WTC11 (cell line): ENCODE measurements at regions not wholly inside any gene's neighbourhood (a gene's known extent, or its start where the extent isn't known, plus 50 kb on each side); places are given as distances from the start of the nearest gene placed in this dataset.

Experiments used
- ATAC-seq: fragments of 200-7000 bp; cut with Tn5 transposase; 2 replicates; pipeline ENCODE4 v1.10.0; 2021; ENCODE audit warnings: mild to moderate bottlenecking, moderate library complexity
- CTCF ChIA-PET: fragments of 300-600 bp; sonication (Branson Sonifier 250); formaldehyde crosslinking; loops from one replicate; lab custom pipeline; 2021; ENCODE audit warnings: antibody characterized with exemption; lab: Charles Lee
- POLR2A ChIA-PET: fragments of 350-600 bp; sonication (Branson Sonifier 250); formaldehyde crosslinking; loops from one replicate; lab custom pipeline; 2021; ENCODE audit warnings: antibody characterized with exemption; lab: Charles Lee
- DNase-seq: peaks from one replicate; pipeline ENCODE4 v3.0.0; 2021; ENCODE audit warnings: low spot score
- H3K27ac Mint-ChIP-seq: 2 replicates; pipeline ENCODE4 v1.8.0; 2021; ENCODE audit warnings: mixed read lengths
- H3K27me3 Mint-ChIP-seq: 2 replicates; pipeline ENCODE4 v1.8.0; 2021; ENCODE audit warnings: low read depth, mild to moderate bottlenecking, moderate library complexity, mixed read lengths
- H3K36me3 Mint-ChIP-seq: 2 replicates; pipeline ENCODE4 v1.8.0; 2021; ENCODE audit warnings: mixed read lengths
- H3K4me1 Mint-ChIP-seq: 2 replicates; pipeline ENCODE4 v1.8.0; 2022; ENCODE audit warnings: mixed read lengths
- H3K4me3 Mint-ChIP-seq: 2 replicates; pipeline ENCODE4 v1.8.0; 2021; ENCODE audit warnings: mild to moderate bottlenecking, moderate library complexity, mixed read lengths
- H3K9me3 Mint-ChIP-seq: 2 replicates; pipeline ENCODE4 v1.8.0; 2021; ENCODE audit warnings: mixed read lengths
- CREM ChIP-seq: sonication (generic); formaldehyde crosslinking; IDR thresholded peaks from 2 replicates; pipeline ENCODE4 v1.8.1; 2022; ENCODE audit warnings: mild to moderate bottlenecking, missing genetic modification reagents, moderate library complexity
- EMX1 ChIP-seq: fragments of 250-450 bp; sonication (Bioruptor Pico); IDR thresholded peaks from 2 replicates; pipeline ENCODE4 v1.8.0; 2021; ENCODE audit warnings: mild to moderate bottlenecking
- ESRRA ChIP-seq: sonication (generic); formaldehyde crosslinking; IDR thresholded peaks from 2 replicates; pipeline ENCODE4 v1.8.1; 2022; ENCODE audit warnings: mild to moderate bottlenecking, missing genetic modification reagents, borderline replicate concordance
- FOXJ3 ChIP-seq: sonication (generic); formaldehyde crosslinking; IDR thresholded peaks from 2 replicates; pipeline ENCODE4 v1.9.0; 2021; ENCODE audit warnings: missing genetic modification reagents, mild to moderate bottlenecking, borderline replicate concordance
- GABPB1 ChIP-seq: sonication (generic); formaldehyde crosslinking; IDR thresholded peaks from 2 replicates; pipeline ENCODE4 v1.8.1; 2023; ENCODE audit warnings: mild to moderate bottlenecking, missing genetic modification reagents
- GTF2I ChIP-seq: fragments of 250-450 bp; sonication (Bioruptor Pico); conservative IDR thresholded peaks from 2 replicates; pipeline ENCODE4 v1.4.0; 2021; ENCODE audit warnings: mild to moderate bottlenecking
- IRF2 ChIP-seq: sonication (generic); formaldehyde crosslinking; IDR thresholded peaks from 2 replicates; pipeline ENCODE4 v1.8.0; 2022; ENCODE audit warnings: low read depth, missing genetic modification reagents, borderline replicate concordance
- JAZF1 ChIP-seq: fragments of 250-450 bp; sonication (Bioruptor Pico); IDR thresholded peaks from 2 replicates; pipeline ENCODE4 v1.9.0; 2021; ENCODE audit warnings: moderate library complexity, mild to moderate bottlenecking, inconsistent platforms
- MXD4 ChIP-seq: fragments of 250-450 bp; sonication (Bioruptor Pico); IDR thresholded peaks from 2 replicates; pipeline ENCODE4 v1.8.0; 2021; ENCODE audit warnings: mild to moderate bottlenecking, moderate library complexity, borderline replicate concordance
- NR1H2 ChIP-seq: sonication (generic); formaldehyde crosslinking; IDR thresholded peaks from 2 replicates; pipeline ENCODE4 v1.9.0; 2021; ENCODE audit warnings: mild to moderate bottlenecking, moderate library complexity, missing genetic modification reagents
- OVOL2 ChIP-seq: fragments of 250-450 bp; sonication (Bioruptor Pico); IDR thresholded peaks from 2 replicates; pipeline ENCODE4 v1.9.0; 2021; ENCODE audit warnings: mild to moderate bottlenecking, borderline replicate concordance
- PRRX2 ChIP-seq: fragments of 250-450 bp; sonication (Bioruptor Pico); IDR thresholded peaks from 2 replicates; pipeline ENCODE4 v1.8.0; 2021; ENCODE audit warnings: mild to moderate bottlenecking
- RELA ChIP-seq: sonication (generic); formaldehyde crosslinking; IDR thresholded peaks from 2 replicates; pipeline ENCODE4 v1.8.1; 2022; ENCODE audit warnings: missing genetic modification reagents, mild to moderate bottlenecking, borderline replicate concordance
- SMAD3 ChIP-seq: sonication (generic); formaldehyde crosslinking; IDR thresholded peaks from 2 replicates; pipeline ENCODE4 v1.8.0; 2022; ENCODE audit warnings: missing genetic modification reagents, mild to moderate bottlenecking, borderline replicate concordance
- SMAD4 ChIP-seq: sonication (generic); formaldehyde crosslinking; IDR thresholded peaks from 2 replicates; pipeline ENCODE4 v1.8.0; 2022; ENCODE audit warnings: mild to moderate bottlenecking, missing genetic modification reagents
- SP1 ChIP-seq: sonication (generic); formaldehyde crosslinking; conservative IDR thresholded peaks from 2 replicates; pipeline ENCODE4 v1.8.1; 2022; ENCODE audit warnings: missing genetic modification reagents
- TP53 ChIP-seq: sonication (generic); formaldehyde crosslinking; IDR thresholded peaks from 2 replicates; pipeline ENCODE4 v1.8.1; 2023; ENCODE audit warnings: mild to moderate bottlenecking, missing genetic modification reagents
- ZMAT4 ChIP-seq: fragments of 250-450 bp; sonication (Bioruptor Pico); IDR thresholded peaks from 2 replicates; pipeline ENCODE4 v1.9.0; 2021; ENCODE audit warnings: mild to moderate bottlenecking
- ZNF263 ChIP-seq: sonication (generic); formaldehyde crosslinking; IDR thresholded peaks from 2 replicates; pipeline ENCODE4 v1.8.1; 2022; ENCODE audit warnings: low read depth, mild to moderate bottlenecking, moderate library complexity, missing genetic modification reagents
- ZNF423 ChIP-seq: fragments of 250-450 bp; sonication (Bioruptor Pico); IDR thresholded peaks from 2 replicates; pipeline ENCODE4 v2.1.2; 2022; ENCODE audit warnings: mild to moderate bottlenecking, moderate library complexity
- ZNF671 ChIP-seq: fragments of 250-450 bp; sonication (Bioruptor Pico); IDR thresholded peaks from 2 replicates; pipeline ENCODE4 v1.8.0; 2021; ENCODE audit warnings: mild to moderate bottlenecking
- TF ChIP-seq, protein P1 (sequence below): sonication (generic); formaldehyde crosslinking; IDR thresholded peaks from 2 replicates; pipeline ENCODE4 v1.8.0; 2022; ENCODE audit warnings: mild to moderate bottlenecking, missing genetic modification reagents
- TF ChIP-seq, protein P2 (sequence below): sonication (generic); formaldehyde crosslinking; IDR thresholded peaks from 2 replicates; pipeline ENCODE4 v1.8.1; 2022; ENCODE audit warnings: low read depth, mild to moderate bottlenecking, moderate library complexity, missing genetic modification reagents, borderline replicate concordance
- TF ChIP-seq, protein P3 (sequence below): fragments of 250-450 bp; sonication (Bioruptor Pico); IDR thresholded peaks from 2 replicates; pipeline ENCODE4 v1.9.0; 2021; ENCODE audit warnings: moderate library complexity, mild to moderate bottlenecking, inconsistent platforms, borderline replicate concordance
- TF ChIP-seq, protein P4 (sequence below): sonication (generic); formaldehyde crosslinking; IDR thresholded peaks from 2 replicates; pipeline ENCODE4 v1.8.1; 2023; ENCODE audit warnings: mild to moderate bottlenecking, missing genetic modification reagents, borderline replicate concordance

DNA sequence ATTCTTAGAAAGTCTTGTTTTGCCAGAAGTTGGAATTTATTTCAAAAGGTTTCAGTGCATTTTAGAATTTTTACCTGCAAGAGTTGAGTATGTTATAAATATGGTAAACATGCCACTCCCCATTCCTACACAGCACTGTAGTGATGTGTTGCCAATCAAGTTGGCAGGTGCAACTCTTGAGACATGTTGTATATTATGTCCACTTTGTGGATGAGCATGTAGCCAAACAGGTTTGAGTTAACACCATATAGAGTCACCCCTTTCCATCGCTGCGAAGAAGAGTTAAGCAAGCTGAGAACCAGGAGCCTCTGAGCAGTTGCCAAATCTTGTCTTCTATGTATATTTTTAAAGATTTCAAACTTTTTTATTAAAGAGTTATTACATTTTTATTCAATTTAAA lies 359.8 kb downstream of the LMO7 start (continued):
- TF ChIP-seq, protein P1, sequence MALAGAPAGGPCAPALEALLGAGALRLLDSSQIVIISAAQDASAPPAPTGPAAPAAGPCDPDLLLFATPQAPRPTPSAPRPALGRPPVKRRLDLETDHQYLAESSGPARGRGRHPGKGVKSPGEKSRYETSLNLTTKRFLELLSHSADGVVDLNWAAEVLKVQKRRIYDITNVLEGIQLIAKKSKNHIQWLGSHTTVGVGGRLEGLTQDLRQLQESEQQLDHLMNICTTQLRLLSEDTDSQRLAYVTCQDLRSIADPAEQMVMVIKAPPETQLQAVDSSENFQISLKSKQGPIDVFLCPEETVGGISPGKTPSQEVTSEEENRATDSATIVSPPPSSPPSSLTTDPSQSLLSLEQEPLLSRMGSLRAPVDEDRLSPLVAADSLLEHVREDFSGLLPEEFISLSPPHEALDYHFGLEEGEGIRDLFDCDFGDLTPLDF (CRISPR knock-in tag): no peak
- no peak for TF ChIP-seq CREM (CRISPR knock-in tag)
- TF ChIP-seq OVOL2 (CRISPR knock-in tag): no peak
- TF ChIP-seq ZNF423 (CRISPR knock-in tag): no peak
- TF ChIP-seq, protein P2, sequence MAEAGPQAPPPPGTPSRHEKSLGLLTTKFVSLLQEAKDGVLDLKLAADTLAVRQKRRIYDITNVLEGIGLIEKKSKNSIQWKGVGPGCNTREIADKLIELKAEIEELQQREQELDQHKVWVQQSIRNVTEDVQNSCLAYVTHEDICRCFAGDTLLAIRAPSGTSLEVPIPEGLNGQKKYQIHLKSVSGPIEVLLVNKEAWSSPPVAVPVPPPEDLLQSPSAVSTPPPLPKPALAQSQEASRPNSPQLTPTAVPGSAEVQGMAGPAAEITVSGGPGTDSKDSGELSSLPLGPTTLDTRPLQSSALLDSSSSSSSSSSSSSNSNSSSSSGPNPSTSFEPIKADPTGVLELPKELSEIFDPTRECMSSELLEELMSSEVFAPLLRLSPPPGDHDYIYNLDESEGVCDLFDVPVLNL (CRISPR knock-in tag): no peak
- TF ChIP-seq ZNF671: no peak
- no peak for TF ChIP-seq ZNF263

DNA sequence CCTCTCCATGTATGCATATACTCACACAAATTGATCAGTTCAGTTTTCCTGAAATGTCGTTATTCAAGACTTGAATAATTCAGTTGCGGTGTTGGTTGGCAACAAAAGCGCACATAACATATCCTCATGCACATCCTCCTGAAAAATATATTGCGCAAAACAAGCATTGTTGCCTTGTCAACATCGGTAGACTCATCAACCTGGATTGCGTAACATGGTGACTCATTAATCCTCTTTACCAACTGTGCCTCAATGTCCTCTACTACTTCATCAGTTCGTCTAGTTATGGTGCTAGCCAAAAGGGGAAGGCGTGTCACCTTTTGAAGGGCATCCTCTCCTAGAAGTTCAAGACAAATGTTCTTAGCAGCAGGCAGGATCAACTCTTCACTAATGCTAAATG lies 357.7 kb downstream of the LMO7 start:
- no peak overlapping the region for H3K4me3 Mint-ChIP-seq
- H3K27me3 Mint-ChIP-seq: no peaks in the 10 kb centered on the region
- ChIA-PET POLR2A (no interaction called here), CTCF (no interaction called here)
- ATAC-seq (no peak), DNase-seq (no peak)
- TF ChIP-seq NR1H2: no peak
- TF ChIP-seq ESRRA (CRISPR knock-in tag): no peak
- no peak for TF ChIP-seq ZNF423 (CRISPR knock-in tag)
- TF ChIP-seq FOXJ3 (CRISPR knock-in tag): no peak
- no peak for TF ChIP-seq GABPB1
- no peak for TF ChIP-seq SMAD3
- no peak for TF ChIP-seq GTF2I (CRISPR knock-in tag)
- TF ChIP-seq PRRX2 (CRISPR knock-in tag): no peak
- no peak for TF ChIP-seq ZMAT4 (CRISPR knock-in tag)
- no peak for TF ChIP-seq SP1 (CRISPR knock-in tag)
- no peak for TF ChIP-seq JAZF1
- no peak for TF ChIP-seq TP53 (CRISPR knock-in tag)
- TF ChIP-seq EMX1 (CRISPR knock-in tag): no peak
- no peak for TF ChIP-seq MXD4 (CRISPR knock-in tag)
- TF ChIP-seq, protein P3, sequence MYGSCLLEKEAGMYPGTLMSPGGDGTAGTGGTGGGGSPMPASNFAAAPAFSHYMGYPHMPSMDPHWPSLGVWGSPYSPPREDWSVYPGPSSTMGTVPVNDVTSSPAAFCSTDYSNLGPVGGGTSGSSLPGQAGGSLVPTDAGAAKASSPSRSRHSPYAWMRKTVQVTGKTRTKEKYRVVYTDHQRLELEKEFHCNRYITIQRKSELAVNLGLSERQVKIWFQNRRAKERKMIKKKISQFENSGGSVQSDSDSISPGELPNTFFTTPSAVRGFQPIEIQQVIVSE (CRISPR knock-in tag): no peak
- TF ChIP-seq SMAD4 (CRISPR knock-in tag): no peak
- TF ChIP-seq, protein P4, sequence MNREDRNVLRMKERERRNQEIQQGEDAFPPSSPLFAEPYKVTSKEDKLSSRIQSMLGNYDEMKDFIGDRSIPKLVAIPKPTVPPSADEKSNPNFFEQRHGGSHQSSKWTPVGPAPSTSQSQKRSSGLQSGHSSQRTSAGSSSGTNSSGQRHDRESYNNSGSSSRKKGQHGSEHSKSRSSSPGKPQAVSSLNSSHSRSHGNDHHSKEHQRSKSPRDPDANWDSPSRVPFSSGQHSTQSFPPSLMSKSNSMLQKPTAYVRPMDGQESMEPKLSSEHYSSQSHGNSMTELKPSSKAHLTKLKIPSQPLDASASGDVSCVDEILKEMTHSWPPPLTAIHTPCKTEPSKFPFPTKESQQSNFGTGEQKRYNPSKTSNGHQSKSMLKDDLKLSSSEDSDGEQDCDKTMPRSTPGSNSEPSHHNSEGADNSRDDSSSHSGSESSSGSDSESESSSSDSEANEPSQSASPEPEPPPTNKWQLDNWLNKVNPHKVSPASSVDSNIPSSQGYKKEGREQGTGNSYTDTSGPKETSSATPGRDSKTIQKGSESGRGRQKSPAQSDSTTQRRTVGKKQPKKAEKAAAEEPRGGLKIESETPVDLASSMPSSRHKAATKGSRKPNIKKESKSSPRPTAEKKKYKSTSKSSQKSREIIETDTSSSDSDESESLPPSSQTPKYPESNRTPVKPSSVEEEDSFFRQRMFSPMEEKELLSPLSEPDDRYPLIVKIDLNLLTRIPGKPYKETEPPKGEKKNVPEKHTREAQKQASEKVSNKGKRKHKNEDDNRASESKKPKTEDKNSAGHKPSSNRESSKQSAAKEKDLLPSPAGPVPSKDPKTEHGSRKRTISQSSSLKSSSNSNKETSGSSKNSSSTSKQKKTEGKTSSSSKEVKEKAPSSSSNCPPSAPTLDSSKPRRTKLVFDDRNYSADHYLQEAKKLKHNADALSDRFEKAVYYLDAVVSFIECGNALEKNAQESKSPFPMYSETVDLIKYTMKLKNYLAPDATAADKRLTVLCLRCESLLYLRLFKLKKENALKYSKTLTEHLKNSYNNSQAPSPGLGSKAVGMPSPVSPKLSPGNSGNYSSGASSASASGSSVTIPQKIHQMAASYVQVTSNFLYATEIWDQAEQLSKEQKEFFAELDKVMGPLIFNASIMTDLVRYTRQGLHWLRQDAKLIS (CRISPR knock-in tag): no peak
- TF ChIP-seq ZNF671: no peak
- TF ChIP-seq RELA: no peak
- TF ChIP-seq IRF2 (CRISPR knock-in tag): no peak
- no peak overlapping the region for H3K27ac Mint-ChIP-seq
- H3K36me3 Mint-ChIP-seq: peaks cover 4% of the 10 kb centered on the region; the same call in 1 of the 2 replicates
- peaks cover 15% of the 10 kb centered on the region for H3K9me3 Mint-ChIP-seq
- no peaks in the 10 kb centered on the region for H3K4me1 Mint-ChIP-seq
